Stomach (tissue), 8 donors: ENCODE measurements at regions not wholly inside any gene's neighbourhood (a gene's known extent, or its start where the extent isn't known, plus 50 kb on each side); places are given as distances from the start of the nearest gene placed in this dataset.

Experiments
- DNase-seq, 2 donors: peaks; one replicate each; pipeline versions ENCODE4 v3.0.0 to v3.0.0-alpha.2; 2013 to 2019
- H3K27ac ChIP-seq, 5 donors: fragments of 200-600 bp in 4 of 5; sonication (generic) in 4 of 5; one replicate each; pipeline ENCODE4 v1.5.1; 2013 to 2019; ENCODE audit warnings: mild to moderate bottlenecking in 1 of 5, moderate library complexity in 1 of 5
- H3K27me3 ChIP-seq, 3 donors: fragments of 200-600 bp; sonication (generic); one replicate each; pipeline ENCODE4 v1.5.1; 2017 to 2019; ENCODE audit warnings: mixed run types in 1 of 3
- H3K36me3 ChIP-seq, 4 donors: fragments of 200-600 bp; sonication (generic); 1 replicate in 3 of 4; 2 replicates in 1 of 4; pipeline ENCODE4 v1.5.1; 2016 to 2019
- H3K4me1 ChIP-seq, 4 donors: fragments of 200-600 bp; sonication (generic); one replicate each; pipeline ENCODE4 v1.5.1; 2016 to 2019
- H3K4me3 ChIP-seq, 4 donors: fragments of 200-600 bp; sonication (generic) in 3 of 4; one replicate each; pipeline ENCODE4 v1.5.1; 2016 to 2019; ENCODE audit warnings: mild to moderate bottlenecking in 1 of 4
- H3K9me3 ChIP-seq, 4 donors: fragments of 200-600 bp; sonication (generic); one replicate each; pipeline ENCODE4 v1.5.1; 2016 to 2019
- EP300 ChIP-seq: sonication (generic); formaldehyde crosslinking; IDR thresholded peaks from one replicate; pipeline ENCODE4 v1.6.1; 2017; ENCODE audit warnings: antibody characterized with exemption
- POLR2A ChIP-seq, 4 donors: fragments of 450-650 bp; IDR thresholded peaks; one replicate each; pipeline ENCODE4 v1.6.1; 2016; ENCODE audit warnings: antibody characterized with exemption in 4 of 4, control low read depth in 2 of 4, mild to moderate bottlenecking in 1 of 4, moderate library complexity in 1 of 4
- POLR2AphosphoS5 ChIP-seq, 3 donors: sonication (generic); formaldehyde crosslinking; IDR thresholded peaks; one replicate each; pipeline ENCODE4 v1.6.1; 2016; ENCODE audit warnings: antibody characterized with exemption in 3 of 3
- WGBS, 5 donors: extraction: QIAGEN DNeasy Blood & Tissue Kit in 3 of 5; methylation state at CpG; one replicate each; pipeline versions ENCODE4 v1.1.5 to v1.1.7; 2013 to 2018; 5-methylcytosine and 5-hydroxymethylcytosine counted together
- intact Hi-C: fragments of 100-400 bp; cut with DNase I; formaldehyde crosslinking; loops from one replicate; pipeline ENCODE4 v1.15.1; 2023; ENCODE audit warnings: low total_unique reads
- TF ChIP-seq, protein P1 (sequence below), 7 experiments: fragments of 450-650 bp in 4 of 7; fragments of 200-600 bp in 3 of 7; sonication (generic) in 3 of 7; IDR thresholded peaks; one replicate each; pipeline ENCODE4 v1.5.1; 2016 to 2019; ENCODE audit warnings: antibody characterized with exemption in 7 of 7, control low read depth in 2 of 7, mild to moderate bottlenecking in 1 of 7
- donor health status: healthy with polysubstance abuse.
- donor health status: Bipolar disorder and iron deficiency.
- donor health status: healthy.

DNA sequence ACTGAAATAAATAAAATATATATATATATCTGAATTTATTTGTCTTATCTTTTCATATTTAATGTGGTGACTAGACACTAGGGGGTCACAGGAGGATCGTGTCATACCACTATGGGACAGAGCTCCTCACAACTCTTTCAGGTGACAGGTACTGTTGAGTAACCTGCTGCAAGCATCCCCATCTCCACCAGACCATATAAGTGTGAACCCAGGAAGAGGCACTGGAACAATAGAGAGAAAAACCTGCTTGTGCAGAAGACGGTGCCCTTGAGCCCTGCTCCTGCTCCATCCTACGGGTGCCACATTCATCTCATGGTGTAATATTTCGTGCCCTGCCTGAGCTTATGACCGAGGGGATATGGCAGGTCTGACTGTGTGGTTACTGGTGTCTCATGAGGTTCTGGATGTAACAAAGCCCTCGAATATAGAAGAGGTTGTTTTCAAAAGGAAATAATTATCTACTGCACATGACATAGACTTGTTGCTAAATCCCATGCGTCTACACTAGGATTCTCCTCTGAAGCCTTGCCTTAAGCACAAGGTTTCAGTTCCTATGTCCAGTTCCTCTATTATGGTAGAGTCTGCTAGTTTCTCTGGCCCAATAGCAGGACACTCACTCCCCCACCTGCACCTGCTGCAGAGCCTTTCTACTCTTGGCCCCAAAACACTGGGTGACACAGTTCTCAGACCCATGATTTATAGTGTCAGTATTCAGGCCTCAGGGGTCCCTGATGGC lies 70.4 kb downstream of the GGTLC2 start:
- Histone ChIP-seq H3K4me1 (peaks cover 0 to 6% (median 1%) of the 10 kb centered on the region in 4 donors), H3K27me3 (peaks cover 0 to 10% (median 0%) of the 10 kb centered on the region in 3 donors), H3K27ac (no peak overlapping the region), H3K36me3 (no peaks in the 10 kb centered on the region), H3K4me3 (no peak overlapping the region), H3K9me3 (no peaks in the 10 kb centered on the region)
- 70 to 84% (median 78%) methylated on average over 7 of the region's 7 CpGs for WGBS, 5 donors
- peak in 1 of 2 donors; percentile 23 for DNase-seq
- TF ChIP-seq, protein P1, sequence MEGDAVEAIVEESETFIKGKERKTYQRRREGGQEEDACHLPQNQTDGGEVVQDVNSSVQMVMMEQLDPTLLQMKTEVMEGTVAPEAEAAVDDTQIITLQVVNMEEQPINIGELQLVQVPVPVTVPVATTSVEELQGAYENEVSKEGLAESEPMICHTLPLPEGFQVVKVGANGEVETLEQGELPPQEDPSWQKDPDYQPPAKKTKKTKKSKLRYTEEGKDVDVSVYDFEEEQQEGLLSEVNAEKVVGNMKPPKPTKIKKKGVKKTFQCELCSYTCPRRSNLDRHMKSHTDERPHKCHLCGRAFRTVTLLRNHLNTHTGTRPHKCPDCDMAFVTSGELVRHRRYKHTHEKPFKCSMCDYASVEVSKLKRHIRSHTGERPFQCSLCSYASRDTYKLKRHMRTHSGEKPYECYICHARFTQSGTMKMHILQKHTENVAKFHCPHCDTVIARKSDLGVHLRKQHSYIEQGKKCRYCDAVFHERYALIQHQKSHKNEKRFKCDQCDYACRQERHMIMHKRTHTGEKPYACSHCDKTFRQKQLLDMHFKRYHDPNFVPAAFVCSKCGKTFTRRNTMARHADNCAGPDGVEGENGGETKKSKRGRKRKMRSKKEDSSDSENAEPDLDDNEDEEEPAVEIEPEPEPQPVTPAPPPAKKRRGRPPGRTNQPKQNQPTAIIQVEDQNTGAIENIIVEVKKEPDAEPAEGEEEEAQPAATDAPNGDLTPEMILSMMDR (IDR thresholded peaks at IDR 0.05), result no peak
- TF ChIP-seq POLR2A (IDR thresholded peaks at IDR 0.05), result no peak
- no peak for TF ChIP-seq EP300
- no peak for TF ChIP-seq POLR2AphosphoS5 (IDR thresholded peaks at IDR 0.05)
- intact Hi-C loops, result no loop called here

DNA sequence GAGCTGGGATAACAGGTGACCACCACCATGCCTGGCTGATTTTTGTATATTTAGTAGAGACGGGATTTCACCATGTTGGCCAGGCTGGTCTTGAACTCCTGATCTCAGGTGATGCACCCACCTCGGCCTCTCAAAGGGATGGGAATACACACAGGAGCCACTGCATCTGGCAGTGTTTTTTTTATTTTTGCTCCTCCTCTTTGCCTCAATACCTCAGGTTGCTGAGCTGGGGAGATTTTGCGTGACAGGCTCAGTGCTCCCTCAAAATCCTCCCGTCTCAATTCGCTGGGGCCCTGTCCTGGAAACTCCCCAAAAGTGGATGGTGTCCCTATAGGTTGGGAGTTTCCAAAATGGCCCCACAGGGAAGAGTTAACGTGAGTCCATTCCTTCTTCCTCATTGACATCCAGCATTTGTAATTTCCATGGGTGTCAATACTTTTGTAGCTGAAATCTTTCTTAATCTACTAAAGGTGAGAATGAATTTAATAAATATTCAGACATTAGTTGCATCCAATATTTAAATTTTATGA lies 71.8 kb downstream of the GGTLC2 start:
- intact Hi-C loops, result no loop called here
- 87 to 94% (median 89%) methylated on average over 6 of the region's 6 CpGs for WGBS, 5 donors
- no peaks in the 10 kb centered on the region for H3K36me3 ChIP-seq

DNA sequence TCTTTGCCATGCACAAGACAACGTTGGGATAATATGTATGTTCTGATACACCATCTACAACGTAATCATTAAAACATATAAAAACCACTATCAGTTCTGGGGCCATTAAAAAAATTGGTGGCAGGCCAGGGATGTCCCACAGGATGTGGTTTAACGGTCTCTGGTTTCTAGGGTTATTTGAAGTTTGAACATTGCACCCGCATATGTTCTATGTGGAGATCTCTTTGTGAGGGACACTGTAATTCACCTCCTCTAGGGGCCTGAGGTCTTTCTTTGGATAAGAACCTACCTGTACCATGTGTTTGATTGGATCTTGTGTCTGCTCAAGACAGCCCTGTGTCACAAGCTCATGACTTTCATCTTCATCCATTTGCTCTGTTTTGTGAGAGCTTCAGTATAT lies 73.2 kb downstream of the GGTLC2 start:
- TF ChIP-seq POLR2AphosphoS5 (IDR thresholded peaks at IDR 0.05) (no peak), EP300 (no peak), POLR2A (IDR thresholded peaks at IDR 0.05) (no peak)
- TF ChIP-seq, protein P1 (IDR thresholded peaks at IDR 0.05), result no peak
- no peak overlapping the region for H3K27ac ChIP-seq
- peaks cover 0 to 11% (median 0%) of the 10 kb centered on the region in 3 donors for H3K27me3 ChIP-seq
- intact Hi-C loops, result no loop called here
- DNase-seq, result no peak
- WGBS, 5 donors, result 65 to 76% (median 69%) methylated on average over 4 of the region's 4 CpGs
- H3K4me3 ChIP-seq, result no peak overlapping the region
- no peaks in the 10 kb centered on the region for H3K9me3 ChIP-seq
- H3K4me1 ChIP-seq, result peaks cover 0 to 5% (median 0%) of the 10 kb centered on the region in 4 donors
- no peaks in the 10 kb centered on the region for H3K36me3 ChIP-seq

More for the DNA sequence above, 71.8 kb downstream of the GGTLC2 start:
- H3K4me1 ChIP-seq, result peaks cover 0 to 5% (median 2%) of the 10 kb centered on the region in 4 donors
- no peak overlapping the region for H3K4me3 ChIP-seq
- no peaks in the 10 kb centered on the region for H3K9me3 ChIP-seq
- H3K27ac ChIP-seq, result no peak overlapping the region
- no peak for TF ChIP-seq POLR2A (IDR thresholded peaks at IDR 0.05)
- TF ChIP-seq, protein P1 (IDR thresholded peaks at IDR 0.05), result no peak
- no peak for TF ChIP-seq POLR2AphosphoS5 (IDR thresholded peaks at IDR 0.05)
- TF ChIP-seq EP300, result no peak
- no peak for DNase-seq
- H3K27me3 ChIP-seq, result peaks cover 0 to 11% (median 0%) of the 10 kb centered on the region in 3 donors

DNA sequence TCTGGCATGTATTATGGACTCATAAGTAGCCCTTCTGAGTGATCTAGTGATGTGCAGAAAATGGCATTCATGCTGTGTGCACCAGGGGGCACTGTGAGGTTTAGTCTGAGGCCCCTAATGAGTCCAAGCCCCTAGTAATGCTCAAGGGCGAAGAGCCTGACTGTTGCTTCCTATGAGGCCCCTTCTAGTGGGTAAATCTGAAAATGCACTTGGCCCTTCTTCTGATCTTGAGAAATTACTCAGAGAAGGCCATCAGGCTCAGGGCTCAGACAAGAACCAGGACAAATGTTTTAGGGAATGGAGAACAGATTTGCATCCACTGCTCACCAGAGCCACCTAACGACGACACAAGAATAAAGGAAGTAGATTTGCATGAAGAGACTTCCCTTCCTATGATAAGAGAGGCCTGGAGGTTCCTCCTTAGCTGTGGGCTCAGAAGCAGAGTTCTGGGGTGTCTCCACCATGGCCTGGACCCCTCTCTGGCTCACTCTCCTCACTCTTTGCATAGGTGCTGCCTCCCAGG lies 75.8 kb downstream of the GGTLC2 start:
- no peaks in the 10 kb centered on the region for H3K36me3 ChIP-seq
- no peak overlapping the region for H3K4me3 ChIP-seq
- WGBS, 5 donors, result 28 to 42% (median 36%) methylated on average over 3 of the region's 3 CpGs
- peak overlapping the region in 3 of 5 donors; percentile 22 to 62 (median 62) for H3K27ac ChIP-seq
- peaks cover 0 to 11% (median 0%) of the 10 kb centered on the region in 3 donors for H3K27me3 ChIP-seq
- intact Hi-C loops, result no loop called here
- TF ChIP-seq, protein P1 (IDR thresholded peaks at IDR 0.05), result peak in 2 of 7 experiments; percentile 10 to 29
- TF ChIP-seq POLR2A (IDR thresholded peaks at IDR 0.05), result no peak
- DNase-seq, result peak in 1 of 2 donors; percentile 61
- H3K4me1 ChIP-seq, result peaks cover 0 to 5% (median 0%) of the 10 kb centered on the region in 4 donors
- no peaks in the 10 kb centered on the region for H3K9me3 ChIP-seq
